Natural killer cell (primary cell): ENCODE measurements at regions not wholly inside any gene's neighbourhood (a gene's known extent, or its start where the extent isn't known, plus 50 kb on each side); places are given as distances from the start of the nearest gene placed in this dataset.

Source experiments
- ATAC-seq, 3 donors: fragments of 150-1000 bp in 2 of 3; fragments of 200-7000 bp in 1 of 3; cut with Tn5 transposase; 1 replicate in 1 of 3; 2 replicates in 2 of 3; pipeline ENCODE4 v1.10.0; 2021; ENCODE audit warnings: mild to moderate bottlenecking in 2 of 3, moderate library complexity in 2 of 3
- DNase-seq, 2 donors: peaks; one replicate each; pipeline versions ENCODE4 v3.0.0 to v3.0.0-alpha.2; 2013 to 2021; ENCODE audit warnings: mixed read lengths in 1 of 2
- H3K27ac ChIP-seq: one replicate; pipeline ENCODE4 v1.5.1; 2013; ENCODE audit warnings: mild to moderate bottlenecking, low read length
- H3K27me3 ChIP-seq: one replicate; pipeline ENCODE4 v1.6.1; 2013; ENCODE audit warnings: low read length; ENCODE audit not compliant: control insufficient read depth, insufficient read depth
- H3K36me3 ChIP-seq: one replicate; pipeline ENCODE4 v1.6.1; 2013; ENCODE audit warnings: low read length; ENCODE audit not compliant: control insufficient read depth, insufficient read depth
- H3K4me1 ChIP-seq: one replicate; pipeline ENCODE4 v1.6.1; 2013; ENCODE audit warnings: low read length; ENCODE audit not compliant: control insufficient read depth, insufficient read depth
- H3K4me3 ChIP-seq: one replicate; pipeline ENCODE4 v1.5.1; 2013; ENCODE audit warnings: low read length
- H3K9me3 ChIP-seq: one replicate; pipeline ENCODE4 v1.6.1; 2013; ENCODE audit warnings: low read length; ENCODE audit not compliant: control insufficient read depth, insufficient read depth
- H3K27ac Mint-ChIP-seq, 2 donors: one replicate each; pipeline ENCODE4 v1.8.0; 2022; ENCODE audit warnings: mild to moderate bottlenecking in 2 of 2, mixed read lengths in 2 of 2, moderate library complexity in 1 of 2
- H3K27me3 Mint-ChIP-seq, 2 donors: one replicate each; pipeline ENCODE4 v1.8.0; 2022; ENCODE audit warnings: low read depth in 2 of 2, mixed read lengths in 2 of 2
- H3K36me3 Mint-ChIP-seq: one replicate; pipeline ENCODE4 v1.8.0; 2022; ENCODE audit warnings: mixed read lengths
- H3K4me1 Mint-ChIP-seq, 2 donors: one replicate each; pipeline ENCODE4 v1.8.0; 2022; ENCODE audit warnings: mixed read lengths in 2 of 2
- H3K4me3 Mint-ChIP-seq: one replicate; pipeline ENCODE4 v1.8.0; 2022; ENCODE audit warnings: mild to moderate bottlenecking, moderate library complexity, mixed read lengths
- H3K9me3 Mint-ChIP-seq, 2 donors: one replicate each; pipeline ENCODE4 v1.8.0; 2022; ENCODE audit warnings: mixed read lengths in 2 of 2
- CTCF ChIP-seq: fragments of 200-600 bp; IDR thresholded peaks from one replicate; pipeline ENCODE4 v1.8.0; 2022; ENCODE audit warnings: antibody characterized with exemption
- WGBS: methylation state at CpG from one replicate; pipeline ENCODE4 v1.1.7; 2013; ENCODE audit warnings: missing lambda C conversion rate; ENCODE audit not compliant: insufficient coverage; 5-methylcytosine and 5-hydroxymethylcytosine counted together
- intact Hi-C: fragments of 100-400 bp; cut with micrococcal nuclease; formaldehyde crosslinking; loops from one replicate; pipeline ENCODE4 v1.14.2; 2022

- 92% methylated on average over 2 of the region's 2 CpGs for WGBS
- TF ChIP-seq CTCF, result no peak
- H3K27me3 Mint-ChIP-seq, result no peaks in the 10 kb centered on the region
- H3K9me3 ChIP-seq, result no peaks in the 10 kb centered on the region
- no peak overlapping the region for H3K4me3 Mint-ChIP-seq
- intact Hi-C loops, result no loop called here
- H3K36me3 ChIP-seq, result no peaks in the 10 kb centered on the region
- H3K27me3 ChIP-seq, result no peaks in the 10 kb centered on the region
- H3K27ac Mint-ChIP-seq, result no peak overlapping the region
- H3K9me3 Mint-ChIP-seq, result no peaks in the 10 kb centered on the region
- H3K4me1 ChIP-seq, result no peaks in the 10 kb centered on the region
- no peak overlapping the region for H3K4me3 ChIP-seq
- no peaks in the 10 kb centered on the region for H3K4me1 Mint-ChIP-seq
- no peaks in the 10 kb centered on the region for H3K36me3 Mint-ChIP-seq
- H3K27ac ChIP-seq, result no peak overlapping the region
- no peak for DNase-seq
- no peak for ATAC-seq
Observed at GRCh38 chr12:115478505-115478904, 794.5 kb upstream of the TBX3 start.

- peaks cover 0 to 2% of the 10 kb centered on the region in 2 donors for H3K9me3 Mint-ChIP-seq
- no peak for TF ChIP-seq CTCF
- intact Hi-C loops, result no loop called here
- no peaks in the 10 kb centered on the region for H3K4me1 Mint-ChIP-seq
- no peak overlapping the region for H3K4me3 Mint-ChIP-seq
- Histone ChIP-seq H3K27me3 (no peaks in the 10 kb centered on the region), H3K36me3 (no peaks in the 10 kb centered on the region), H3K27ac (no peak overlapping the region), H3K4me3 (no peak overlapping the region), H3K4me1 (no peaks in the 10 kb centered on the region), H3K9me3 (no peaks in the 10 kb centered on the region)
- H3K27ac Mint-ChIP-seq, result no peak overlapping the region
- peaks cover 0 to 3% of the 10 kb centered on the region in 2 donors for H3K27me3 Mint-ChIP-seq
- 94% methylated on average over 13 of the region's 14 CpGs for WGBS
- DNase-seq, result no peak
- ATAC-seq, result no peak
- no peaks in the 10 kb centered on the region for H3K36me3 Mint-ChIP-seq
Observed at GRCh38 chr12:115474539-115475353, 790.8 kb upstream of the TBX3 start.

GRCh38 chr12:115473257-115473956, 789.4 kb upstream of the TBX3 start:
- Histone ChIP-seq H3K36me3 (no peaks in the 10 kb centered on the region), H3K4me1 (no peaks in the 10 kb centered on the region), H3K4me3 (no peak overlapping the region), H3K27me3 (no peaks in the 10 kb centered on the region), H3K9me3 (no peaks in the 10 kb centered on the region), H3K27ac (no peak overlapping the region)
- TF ChIP-seq CTCF, result no peak
- ATAC-seq, result no peak
- Mint-ChIP-seq H3K9me3 (peaks cover 0 to 2% of the 10 kb centered on the region in 2 donors), H3K27ac (no peak overlapping the region), H3K4me3 (no peak overlapping the region), H3K27me3 (peaks cover 0 to 3% of the 10 kb centered on the region in 2 donors), H3K4me1 (no peaks in the 10 kb centered on the region), H3K36me3 (no peaks in the 10 kb centered on the region)
- no peak for DNase-seq
- intact Hi-C loops, result no loop called here
- WGBS, result 92% methylated on average over 6 of the region's 7 CpGs
